ENCODE measurements at regions not wholly inside any gene's neighbourhood (a gene's known extent, or its start where the extent isn't known, plus 50 kb on each side); places are given as distances from the start of the nearest gene placed in this dataset.

GRCh38 chr11:92796744-92797143 lies 172.7 kb upstream of the MTNR1B start:
- ATAC-seq: no peak
- Histone ChIP-seq H3K27me3 (ENCODE audit: control insufficient read depth in 2 of 2, insufficient read depth in 2 of 2, low read length in 2 of 2) (no peaks in the 10 kb centered on the region), H3K79me2 (ENCODE audit: control insufficient read depth, insufficient read depth, low read length) (no peaks in the 10 kb centered on the region), H2AFZ (ENCODE audit: low read depth, low read length) (no peak overlapping the region), H3K9me3 (replicated peaks; ENCODE audit: control insufficient read depth, insufficient read depth, low read depth, low read length) (no peaks in the 10 kb centered on the region), H3K4me3 (no peak overlapping the region), H4K20me1 (replicated peaks; ENCODE audit: control insufficient read depth, insufficient read depth, low read length) (no peaks in the 10 kb centered on the region), H3K9ac (ENCODE audit: insufficient read depth in 1 of 2, low read depth in 2 of 2, low read length in 2 of 2) (no peak overlapping the region), H3K4me2 (ENCODE audit: insufficient read depth, low read length) (no peak overlapping the region), H3K9me1 (ENCODE audit: control insufficient read depth, insufficient read depth, low read length) (no peaks in the 10 kb centered on the region), H3K36me3 (ENCODE audit: control insufficient read depth, insufficient read depth, low read length) (no peaks in the 10 kb centered on the region), H3K4me1 (replicated peaks in 1 of 2; ENCODE audit: control insufficient read depth in 2 of 2, insufficient read depth in 2 of 2, low read length in 2 of 2) (no peaks in the 10 kb centered on the region), H3K27ac (ENCODE audit: extremely low read depth, low read depth, low read length) (no peak overlapping the region)
- no TSS peak for BruUV-seq (replicated peaks)
- intact Hi-C loops (cut with micrococcal nuclease): no loop called here
- in situ Hi-C loops (cut with MboI): no loop called here
- 0% methylated on average over 1 of the region's 1 CpG for WGBS (ENCODE audit: insufficient coverage, low coverage, missing lambda C conversion rate)
- ChIA-PET CTCF (ENCODE audit: low intra/inter-chr PET ratio) (no interaction called here), POLR2A (no interaction called here)
- DNase-seq (ENCODE audit: extremely low read depth in 1 of 4, low spot score in 3 of 4): no peak
- no peak for TF ChIP-seq GTF2E2 (tag; IDR thresholded peaks at IDR 0.05)
- TF ChIP-seq ZNF512 (tag; IDR thresholded peaks at IDR 0.05): no peak
- no peak for TF ChIP-seq MCM3 (IDR thresholded peaks at IDR 0.05)
- no peak for TF ChIP-seq ZBTB8A (IDR thresholded peaks at IDR 0.05; ENCODE audit: partially characterized antibody)
- no peak for TF ChIP-seq ZNF121 (CRISPR knock-in tag; conservative IDR thresholded peaks at IDR 0.05)
- TF ChIP-seq TFAM (CRISPR knock-in tag; conservative IDR thresholded peaks at IDR 0.05): no peak
- TF ChIP-seq NCOA6 (IDR thresholded peaks at IDR 0.05): no peak
- TF ChIP-seq ZNF592 (IDR thresholded peaks at IDR 0.05): no peak
- FAIRE-seq: no peak

All from K562 (cell line).